DND-41 (cell line): ENCODE measurements at regions not wholly inside any gene's neighbourhood (a gene's known extent, or its start where the extent isn't known, plus 50 kb on each side); places are given as distances from the start of the nearest gene placed in this dataset.

ENCODE experiments used
- ATAC-seq: fragments of 200-7000 bp; cut with Tn5 transposase; 3 replicates; pipeline ENCODE4 v1.9.1; 2021; ENCODE audit warnings: low read depth; ENCODE audit not compliant: insufficient read depth
- DNase-seq: peaks from one replicate; pipeline ENCODE4 v3.0.0-alpha.2; 2020
- H2AFZ ChIP-seq: 2 replicates; pipeline ENCODE4 v1.6.0; 2012; ENCODE audit warnings: low read depth, low read length
- H3K27ac ChIP-seq: 2 replicates; pipeline ENCODE4 v1.5.1; 2012; ENCODE audit warnings: low read length, inconsistent platforms
- H3K27me3 ChIP-seq: fragments of 200-600 bp; sonication (generic); 2 replicates; pipeline ENCODE4 v1.6.0; 2012; ENCODE audit warnings: low read length, mild to moderate bottlenecking, inconsistent platforms; ENCODE audit not compliant: insufficient read depth, poor library complexity
- H3K36me3 ChIP-seq: 2 replicates; pipeline ENCODE4 v1.5.1; 2012; ENCODE audit warnings: low read length, inconsistent platforms; ENCODE audit not compliant: insufficient read depth
- H3K4me1 ChIP-seq: 2 replicates; pipeline ENCODE4 v1.5.1; 2012; ENCODE audit warnings: mild to moderate bottlenecking, low read length; ENCODE audit not compliant: insufficient read depth
- H3K4me2 ChIP-seq: 2 replicates; pipeline ENCODE4 v1.6.0; 2012; ENCODE audit warnings: mild to moderate bottlenecking, moderate library complexity, low read length, inconsistent platforms; ENCODE audit not compliant: insufficient read depth
- H3K4me3 ChIP-seq, 2 experiments: fragments of 200-600 bp in 1 of 2; shearing (Covaris generic) in 1 of 2; 2 replicates each; pipeline ENCODE4 v1.5.1; 2012 to 2016; ENCODE audit warnings: inconsistent platforms in 2 of 2, low read length in 2 of 2, mild to moderate bottlenecking in 2 of 2, low read depth in 1 of 2, moderate library complexity in 1 of 2
- H3K79me2 ChIP-seq: 2 replicates; pipeline ENCODE4 v1.6.0; 2012; ENCODE audit warnings: low read length, inconsistent platforms; ENCODE audit not compliant: insufficient read depth
- H3K9ac ChIP-seq: 2 replicates; pipeline ENCODE4 v1.6.0; 2012; ENCODE audit warnings: low read depth, mild to moderate bottlenecking, inconsistent platforms, low read length, moderate library complexity
- H3K9me3 ChIP-seq: 2 replicates; pipeline ENCODE4 v1.5.1; 2012; ENCODE audit warnings: low read length, moderate library complexity, mild to moderate bottlenecking, inconsistent platforms; ENCODE audit not compliant: insufficient read depth, severe bottlenecking
- H4K20me1 ChIP-seq: 2 replicates; pipeline ENCODE4 v1.6.0; 2012; ENCODE audit warnings: low read length; ENCODE audit not compliant: insufficient read depth
- EZH2 ChIP-seq: IDR thresholded peaks from 3 replicates; pipeline ENCODE4 v1.6.1; 2012; ENCODE audit warnings: borderline replicate concordance, low read depth, mild to moderate bottlenecking, moderate library complexity, low read length, inconsistent platforms; ENCODE audit not compliant: severe bottlenecking
- TF ChIP-seq, protein P1 (sequence below): IDR thresholded peaks from 2 replicates; pipeline ENCODE4 v1.5.1; 2012; ENCODE audit warnings: borderline replicate concordance, low read length, moderate library complexity, mild to moderate bottlenecking; ENCODE audit not compliant: poor library complexity, severe bottlenecking; ENCODE audit errors: extremely low read depth

- Histone ChIP-seq H3K79me2 (no peaks in the 10 kb centered on the region), H3K4me3 (no peak overlapping the region), H3K9me3 (no peaks in the 10 kb centered on the region), H3K27ac (no peak overlapping the region), H3K9ac (no peak overlapping the region), H3K4me1 (no peaks in the 10 kb centered on the region; the same call in 1 of the 2 replicates), H4K20me1 (no peaks in the 10 kb centered on the region), H3K36me3 (no peaks in the 10 kb centered on the region), H3K27me3 (peaks cover 5% of the 10 kb centered on the region), H3K4me2 (no peak overlapping the region), H2AFZ (no peak overlapping the region)
- no peak for TF ChIP-seq EZH2
- TF ChIP-seq, protein P1, sequence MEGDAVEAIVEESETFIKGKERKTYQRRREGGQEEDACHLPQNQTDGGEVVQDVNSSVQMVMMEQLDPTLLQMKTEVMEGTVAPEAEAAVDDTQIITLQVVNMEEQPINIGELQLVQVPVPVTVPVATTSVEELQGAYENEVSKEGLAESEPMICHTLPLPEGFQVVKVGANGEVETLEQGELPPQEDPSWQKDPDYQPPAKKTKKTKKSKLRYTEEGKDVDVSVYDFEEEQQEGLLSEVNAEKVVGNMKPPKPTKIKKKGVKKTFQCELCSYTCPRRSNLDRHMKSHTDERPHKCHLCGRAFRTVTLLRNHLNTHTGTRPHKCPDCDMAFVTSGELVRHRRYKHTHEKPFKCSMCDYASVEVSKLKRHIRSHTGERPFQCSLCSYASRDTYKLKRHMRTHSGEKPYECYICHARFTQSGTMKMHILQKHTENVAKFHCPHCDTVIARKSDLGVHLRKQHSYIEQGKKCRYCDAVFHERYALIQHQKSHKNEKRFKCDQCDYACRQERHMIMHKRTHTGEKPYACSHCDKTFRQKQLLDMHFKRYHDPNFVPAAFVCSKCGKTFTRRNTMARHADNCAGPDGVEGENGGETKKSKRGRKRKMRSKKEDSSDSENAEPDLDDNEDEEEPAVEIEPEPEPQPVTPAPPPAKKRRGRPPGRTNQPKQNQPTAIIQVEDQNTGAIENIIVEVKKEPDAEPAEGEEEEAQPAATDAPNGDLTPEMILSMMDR: no peak
- DNase-seq: no peak
- no peak for ATAC-seq
These were observed 250.8 kb downstream of the RDH14 start for GRCh38 chr2:18309627-18310026.

DNA sequence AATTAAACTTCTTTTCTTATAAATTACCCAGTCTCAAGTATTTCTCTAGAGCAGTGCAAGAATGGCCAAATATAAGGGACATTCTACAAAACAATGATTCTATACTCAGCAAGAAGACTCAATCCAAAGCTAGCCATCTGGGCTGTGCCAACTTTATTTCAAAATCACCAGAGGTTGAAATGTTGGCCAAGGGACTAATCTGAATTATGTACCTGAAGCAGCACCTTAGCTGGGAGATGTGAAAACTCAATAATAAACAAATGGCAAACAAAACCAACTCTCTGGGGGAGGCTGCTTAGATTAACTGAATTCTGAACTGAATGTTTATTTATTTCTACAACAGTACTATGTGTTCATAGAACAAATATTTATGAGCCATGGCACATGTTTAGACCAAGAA is 251.3 kb downstream of the RDH14 start:
- no peaks in the 10 kb centered on the region for H3K4me1 ChIP-seq
- no peak overlapping the region for H3K4me2 ChIP-seq
- DNase-seq (no peak), ATAC-seq (no peak)
- H3K9ac ChIP-seq: no peak overlapping the region
- no peaks in the 10 kb centered on the region for H4K20me1 ChIP-seq
- peaks cover 5% of the 10 kb centered on the region for H3K27me3 ChIP-seq
- no peaks in the 10 kb centered on the region for H3K79me2 ChIP-seq
- no peak overlapping the region for H2AFZ ChIP-seq
- H3K27ac ChIP-seq: no peak overlapping the region
- TF ChIP-seq EZH2: no peak
- TF ChIP-seq, protein P1: no peak
- H3K9me3 ChIP-seq: no peaks in the 10 kb centered on the region
- H3K36me3 ChIP-seq: no peaks in the 10 kb centered on the region
- H3K4me3 ChIP-seq: no peak overlapping the region

GRCh38 chr2:18304849-18305248 is 255.6 kb downstream of the RDH14 start:
- Histone ChIP-seq H3K79me2 (no peaks in the 10 kb centered on the region), H3K36me3 (no peaks in the 10 kb centered on the region), H3K4me1 (no peaks in the 10 kb centered on the region), H3K9ac (no peak overlapping the region), H4K20me1 (no peaks in the 10 kb centered on the region), H2AFZ (no peak overlapping the region), H3K27ac (no peak overlapping the region), H3K27me3 (no peaks in the 10 kb centered on the region), H3K4me3 (no peak overlapping the region), H3K9me3 (no peaks in the 10 kb centered on the region), H3K4me2 (no peak overlapping the region)
- TF ChIP-seq, protein P1: no peak
- TF ChIP-seq EZH2: no peak
- DNase-seq (no peak), ATAC-seq (no peak)

DNA sequence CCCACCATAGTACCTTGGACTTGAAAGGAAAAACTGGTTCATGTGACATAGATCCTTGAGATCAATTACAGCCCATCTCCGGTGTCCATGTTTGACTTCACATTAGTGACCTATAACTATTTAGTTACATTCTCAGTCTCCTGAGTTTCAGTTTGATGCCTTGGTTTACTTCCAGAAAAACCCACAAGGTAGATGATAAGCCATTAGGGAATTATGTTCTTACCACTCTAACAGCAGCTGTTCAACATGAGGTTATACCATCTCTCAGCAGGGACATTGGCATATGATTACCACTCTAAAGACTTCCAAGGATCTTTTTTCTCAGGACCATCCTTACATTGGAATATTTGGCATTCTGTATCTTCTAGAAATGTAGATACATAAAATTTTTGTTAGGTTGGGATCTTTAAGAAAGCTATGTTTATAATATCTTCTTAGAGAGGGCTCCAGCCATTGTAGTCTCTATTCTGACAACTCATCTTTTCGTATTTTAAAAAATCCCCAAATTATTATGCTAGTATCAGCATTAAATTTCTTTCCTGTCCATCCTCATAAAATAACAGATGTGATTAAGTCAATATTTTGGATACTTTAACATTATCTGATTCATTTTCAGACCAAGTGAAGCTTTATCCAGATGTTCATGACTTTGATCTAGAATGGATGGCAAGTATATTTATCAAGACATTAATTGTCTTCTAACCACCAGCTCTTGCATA is 258.9 kb downstream of the RDH14 start:
- Histone ChIP-seq H3K27ac (no peak overlapping the region), H2AFZ (no peak overlapping the region), H3K4me2 (no peak overlapping the region), H3K79me2 (no peaks in the 10 kb centered on the region), H3K27me3 (no peaks in the 10 kb centered on the region), H3K9me3 (no peaks in the 10 kb centered on the region), H4K20me1 (no peaks in the 10 kb centered on the region), H3K4me1 (no peaks in the 10 kb centered on the region), H3K4me3 (no peak overlapping the region), H3K9ac (no peak overlapping the region), H3K36me3 (no peaks in the 10 kb centered on the region)
- DNase-seq (no peak), ATAC-seq (no peak)
- TF ChIP-seq, protein P1: no peak
- TF ChIP-seq EZH2: no peak
